OCI-LY3 (cell line): ENCODE measurements at regions not wholly inside any gene's neighbourhood (a gene's known extent, or its start where the extent isn't known, plus 50 kb on each side); places are given as distances from the start of the nearest gene placed in this dataset.

Experiments used
- CTCF ChIP-seq: fragments of 200-600, 300-600 bp; sonication (generic); IDR thresholded peaks from 2 replicates; pipeline ENCODE4 v1.5.1; 2014; ENCODE audit warnings: antibody characterized with exemption, low read length, low read depth
- EZH2phosphoT487 ChIP-seq: fragments of 200-600 bp; shearing (Covaris generic); IDR thresholded peaks from 2 replicates; pipeline ENCODE4 v1.6.1; 2018; ENCODE audit warnings: antibody characterized with exemption, mixed run types, low read depth

GRCh38 chr4:156198511-156198910, 244.8 kb upstream of the CTSO start:
- TF ChIP-seq CTCF = no peak
- TF ChIP-seq EZH2phosphoT487 = no peak
